ENCODE measurements at regions not wholly inside any gene's neighbourhood (a gene's known extent, or its start where the extent isn't known, plus 50 kb on each side); places are given as distances from the start of the nearest gene placed in this dataset.

- Histone ChIP-seq H3K36me3 (ENCODE audit: insufficient read depth) (no peaks in the 10 kb centered on the region), H3K79me2 (replicated peaks; ENCODE audit: insufficient read depth) (no peaks in the 10 kb centered on the region), H3F3A (replicated peaks; ENCODE audit: low read depth) (no peaks in the 10 kb centered on the region), H4K20me1 (replicated peaks; ENCODE audit: insufficient read depth) (no peaks in the 10 kb centered on the region), H3K4me1 (ENCODE audit: insufficient read depth) (no peaks in the 10 kb centered on the region), H3K9me2 (ENCODE audit: insufficient read depth) (0 out of 2 replicates have a peak, but pooled peaks cover 3% of the 10 kb centered on the region), H3K27me3 (ENCODE audit: insufficient read depth) (no peaks in the 10 kb centered on the region), H3K4me2 (no peak overlapping the region), H3K27ac (ENCODE audit: low read depth) (no peak overlapping the region), H3K4me3 (no peak overlapping the region), H2AFZ (no peak overlapping the region)
- no peak for TF ChIP-seq ZNF114 (CRISPR knock-in tag; IDR thresholded peaks at IDR 0.05)
- no peak for TF ChIP-seq EZH2 (IDR thresholded peaks at IDR 0.05; ENCODE audit: low read depth, unreplicated experiment)
- TF ChIP-seq ZNF462 (CRISPR knock-in tag; IDR thresholded peaks at IDR 0.05): no peak
- no peak for TF ChIP-seq NANOG (IDR thresholded peaks at IDR 0.05; ENCODE audit: borderline replicate concordance)
- TF ChIP-seq CTCF (conservative IDR thresholded peaks at IDR 0.05; ENCODE audit: low read depth in 2 of 2): no peak
- no peak for TF ChIP-seq ETS1 (IDR thresholded peaks at IDR 0.05)
- TF ChIP-seq CREB1 (CRISPR knock-in tag; IDR thresholded peaks at IDR 0.05; ENCODE audit: low read depth): no peak
- TF ChIP-seq REST (IDR thresholded peaks at IDR 0.05; ENCODE audit: unreplicated experiment): no peak
- TF ChIP-seq ZNF331 (CRISPR knock-in tag; IDR thresholded peaks at IDR 0.05; ENCODE audit: low read depth): no peak
- TF ChIP-seq STAT1 (IDR thresholded peaks at IDR 0.05; ENCODE audit: unreplicated experiment): no peak
- no peak for TF ChIP-seq JUNB (IDR thresholded peaks at IDR 0.05; ENCODE audit: unreplicated experiment)
- no peak for TF ChIP-seq POLR2AphosphoS5 (IDR thresholded peaks at IDR 0.05; ENCODE audit: low read depth)
- TF ChIP-seq EZH2phosphoT487 (IDR thresholded peaks at IDR 0.05; ENCODE audit: unreplicated experiment): no peak
- peaks cover 22% of the 10 kb centered on the region for H3K36me3 Mint-ChIP-seq (ENCODE audit: low read depth)
- peaks cover 2% of the 10 kb centered on the region; the same call in 2 of the 3 replicates for H3K4me1 Mint-ChIP-seq
- H3K27ac Mint-ChIP-seq: no peak overlapping the region
- ATAC-seq (no peak), DNase-seq (ENCODE audit: low spot score) (no peak)
- H3K9me3 Mint-ChIP-seq: peaks cover 32% of the 10 kb centered on the region
- peaks cover 1% of the 10 kb centered on the region for H3K27me3 Mint-ChIP-seq (ENCODE audit: insufficient read depth, low read depth, poor library complexity)
- H3K4me3 Mint-ChIP-seq: no peak overlapping the region
Measured at GRCh38 chr21:17195976-17196375, 316.9 kb upstream of the CXADR start.

All from GM23338 (cell line).